ENCODE measurements at regions not wholly inside any gene's neighbourhood (a gene's known extent, or its start where the extent isn't known, plus 50 kb on each side); places are given as distances from the start of the nearest gene placed in this dataset.

DNA sequence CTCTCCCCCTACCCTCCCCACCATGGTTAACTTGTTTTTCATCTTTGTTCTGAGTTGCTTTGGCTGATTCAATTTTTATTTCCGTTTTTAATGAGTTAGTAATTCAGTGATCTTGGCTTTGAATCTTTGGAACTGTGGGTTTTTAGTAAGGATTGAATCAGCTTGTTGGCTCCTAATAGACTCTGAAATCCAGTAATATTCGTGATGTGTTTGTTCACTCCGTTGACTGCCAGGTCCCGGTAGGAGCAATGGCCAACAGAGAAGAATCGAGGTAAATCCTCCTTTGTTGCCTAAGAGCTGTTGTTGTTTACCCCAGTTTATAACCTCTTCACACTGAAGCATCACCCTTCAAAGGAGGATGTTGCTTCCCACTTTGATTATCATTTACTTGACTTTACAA, 92.7 kb downstream of the PCSK1 start:
- H3K4me3 ChIP-seq (ENCODE audit: low read depth in 2 of 2, low read length in 1 of 2) = no peak overlapping the region
- CTCF ChIA-PET = interaction anchor here (1.1 to 7.0 kb wide), 7 partner anchors 11 to 559 kb away, joined by 3 to 47 read pairs (median 4); partner anchors contain the start of gene ELL2
- H3K4me1 ChIP-seq (ENCODE audit: control insufficient read depth in 1 of 2, insufficient read depth in 2 of 2, low read depth in 1 of 2, low read length in 1 of 2) = peaks cover 0 to 18% of the 10 kb centered on the region in 2 experiments; a peak in 3 of 4 replicates
- no peaks in the 10 kb centered on the region for H3K79me2 ChIP-seq (ENCODE audit: insufficient read depth)
- H2AFZ ChIP-seq (ENCODE audit: low read depth) = peak overlapping the region; percentile 35
- H3K27ac ChIP-seq (ENCODE audit: low read depth in 2 of 2, low read length in 1 of 2) = peak overlapping the region in 1 of 2 experiments; percentile 40; a peak in 1 of 4 replicates
- no peaks in the 10 kb centered on the region for H3F3A ChIP-seq (replicated peaks; ENCODE audit: insufficient read depth)
- H3K36me3 ChIP-seq (replicated peaks in 1 of 2; ENCODE audit: control insufficient read depth in 1 of 2, insufficient read depth in 2 of 2, low read length in 1 of 2) = no peaks in the 10 kb centered on the region
- H3K9ac ChIP-seq = no peak overlapping the region
- 78% methylated on average over 5 of the region's 5 CpGs for WGBS (ENCODE audit: low lambda C conversion rate)
- no peaks in the 10 kb centered on the region for H3K27me3 ChIP-seq (ENCODE audit: insufficient read depth)
- H4K20me1 ChIP-seq (ENCODE audit: insufficient read depth) = no peaks in the 10 kb centered on the region
- TF ChIP-seq, protein P1, sequence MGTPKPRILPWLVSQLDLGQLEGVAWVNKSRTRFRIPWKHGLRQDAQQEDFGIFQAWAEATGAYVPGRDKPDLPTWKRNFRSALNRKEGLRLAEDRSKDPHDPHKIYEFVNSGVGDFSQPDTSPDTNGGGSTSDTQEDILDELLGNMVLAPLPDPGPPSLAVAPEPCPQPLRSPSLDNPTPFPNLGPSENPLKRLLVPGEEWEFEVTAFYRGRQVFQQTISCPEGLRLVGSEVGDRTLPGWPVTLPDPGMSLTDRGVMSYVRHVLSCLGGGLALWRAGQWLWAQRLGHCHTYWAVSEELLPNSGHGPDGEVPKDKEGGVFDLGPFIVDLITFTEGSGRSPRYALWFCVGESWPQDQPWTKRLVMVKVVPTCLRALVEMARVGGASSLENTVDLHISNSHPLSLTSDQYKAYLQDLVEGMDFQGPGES (IDR thresholded peaks at IDR 0.05; ENCODE audit: low read depth, low read length) = no peak
- TF ChIP-seq SMC3 (IDR thresholded peaks at IDR 0.05; ENCODE audit: low read depth, low read length) (no peak), YY1 (IDR thresholded peaks at IDR 0.05; ENCODE audit: low read depth) (no peak)
- POLR2A ChIA-PET = no interaction called here
- H3K9me3 ChIP-seq = no peaks in the 10 kb centered on the region
- DNase-seq = no peak
- H3K9me2 ChIP-seq = no peaks in the 10 kb centered on the region
- no peak overlapping the region for H3K4me2 ChIP-seq

DNA sequence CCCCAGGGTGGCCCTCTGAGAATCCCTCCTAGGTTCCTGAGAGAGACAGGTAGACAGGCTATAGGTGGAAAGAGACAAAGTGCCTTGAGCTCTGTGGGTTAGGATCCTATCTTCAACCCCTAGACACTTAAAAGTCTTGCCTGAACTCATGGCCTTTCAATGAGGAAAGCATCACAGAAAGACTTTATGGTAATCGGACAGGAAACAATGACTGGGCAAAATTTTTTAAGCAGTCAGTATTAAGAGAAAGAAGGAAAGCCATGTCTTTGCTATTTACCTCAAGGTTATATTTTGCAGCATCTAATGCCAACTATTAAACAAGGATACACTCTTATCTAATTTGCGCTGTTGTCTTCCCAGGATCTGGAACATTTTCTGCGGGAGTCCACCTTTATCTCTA, 93.2 kb downstream of the PCSK1 start:
- H2AFZ ChIP-seq (ENCODE audit: low read depth) = peak overlapping the region; percentile 35
- H3K9me3 ChIP-seq = no peaks in the 10 kb centered on the region
- ChIA-PET POLR2A (no interaction called here), CTCF (interaction anchor here (1.1 to 7.7 kb wide), 9 partner anchors 10 to 558 kb away, joined by 3 to 157 read pairs (median 4); partner anchors contain the start of gene ELL2)
- 92% methylated on average over 3 of the region's 3 CpGs for WGBS (ENCODE audit: low lambda C conversion rate)
- no peaks in the 10 kb centered on the region for H3K79me2 ChIP-seq (ENCODE audit: insufficient read depth)
- H3K9me2 ChIP-seq = no peaks in the 10 kb centered on the region
- no peaks in the 10 kb centered on the region for H3F3A ChIP-seq (replicated peaks; ENCODE audit: insufficient read depth)
- TF ChIP-seq RCOR1 (IDR thresholded peaks at IDR 0.05; ENCODE audit: low read length) (no peak), FOXM1 (IDR thresholded peaks at IDR 0.05; ENCODE audit: low read depth) (no peak), ELF1 (IDR thresholded peaks at IDR 0.05) (no peak), NRF1 (IDR thresholded peaks at IDR 0.05; ENCODE audit: low read depth, low read length) (no peak), FOXJ3 (CRISPR knock-in tag; IDR thresholded peaks at IDR 0.05) (no peak), GABPA (IDR thresholded peaks at IDR 0.05; ENCODE audit: low read depth) (no peak), CHD2 (IDR thresholded peaks at IDR 0.05; ENCODE audit: low read length, partially characterized antibody) (no peak), RXRA (IDR thresholded peaks at IDR 0.05; ENCODE audit: borderline replicate concordance, low read depth) (no peak), MXI1 (IDR thresholded peaks at IDR 0.05; ENCODE audit: low read depth, low read length) (no peak), GATA2 (CRISPR knock-in tag; IDR thresholded peaks at IDR 0.05) (no peak)
- TF ChIP-seq, protein P1 (IDR thresholded peaks at IDR 0.05; ENCODE audit: low read depth, low read length) = no peak
- TF ChIP-seq, protein P2, sequence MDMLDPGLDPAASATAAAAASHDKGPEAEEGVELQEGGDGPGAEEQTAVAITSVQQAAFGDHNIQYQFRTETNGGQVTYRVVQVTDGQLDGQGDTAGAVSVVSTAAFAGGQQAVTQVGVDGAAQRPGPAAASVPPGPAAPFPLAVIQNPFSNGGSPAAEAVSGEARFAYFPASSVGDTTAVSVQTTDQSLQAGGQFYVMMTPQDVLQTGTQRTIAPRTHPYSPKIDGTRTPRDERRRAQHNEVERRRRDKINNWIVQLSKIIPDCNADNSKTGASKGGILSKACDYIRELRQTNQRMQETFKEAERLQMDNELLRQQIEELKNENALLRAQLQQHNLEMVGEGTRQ (IDR thresholded peaks at IDR 0.05; ENCODE audit: borderline replicate concordance, low read depth, low read length) = no peak
- TF ChIP-seq, protein P3, sequence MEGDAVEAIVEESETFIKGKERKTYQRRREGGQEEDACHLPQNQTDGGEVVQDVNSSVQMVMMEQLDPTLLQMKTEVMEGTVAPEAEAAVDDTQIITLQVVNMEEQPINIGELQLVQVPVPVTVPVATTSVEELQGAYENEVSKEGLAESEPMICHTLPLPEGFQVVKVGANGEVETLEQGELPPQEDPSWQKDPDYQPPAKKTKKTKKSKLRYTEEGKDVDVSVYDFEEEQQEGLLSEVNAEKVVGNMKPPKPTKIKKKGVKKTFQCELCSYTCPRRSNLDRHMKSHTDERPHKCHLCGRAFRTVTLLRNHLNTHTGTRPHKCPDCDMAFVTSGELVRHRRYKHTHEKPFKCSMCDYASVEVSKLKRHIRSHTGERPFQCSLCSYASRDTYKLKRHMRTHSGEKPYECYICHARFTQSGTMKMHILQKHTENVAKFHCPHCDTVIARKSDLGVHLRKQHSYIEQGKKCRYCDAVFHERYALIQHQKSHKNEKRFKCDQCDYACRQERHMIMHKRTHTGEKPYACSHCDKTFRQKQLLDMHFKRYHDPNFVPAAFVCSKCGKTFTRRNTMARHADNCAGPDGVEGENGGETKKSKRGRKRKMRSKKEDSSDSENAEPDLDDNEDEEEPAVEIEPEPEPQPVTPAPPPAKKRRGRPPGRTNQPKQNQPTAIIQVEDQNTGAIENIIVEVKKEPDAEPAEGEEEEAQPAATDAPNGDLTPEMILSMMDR (IDR thresholded peaks at IDR 0.05) = no peak
- no peaks in the 10 kb centered on the region for H4K20me1 ChIP-seq (ENCODE audit: insufficient read depth)
- no peaks in the 10 kb centered on the region for H3K27me3 ChIP-seq (ENCODE audit: insufficient read depth)
- no peak overlapping the region for H3K4me3 ChIP-seq (ENCODE audit: low read depth in 2 of 2, low read length in 1 of 2)
- no peaks in the 10 kb centered on the region for H3K36me3 ChIP-seq (replicated peaks in 1 of 2; ENCODE audit: control insufficient read depth in 1 of 2, insufficient read depth in 2 of 2, low read length in 1 of 2)
- peaks cover 0 to 18% of the 10 kb centered on the region in 2 experiments; a peak in 3 of 4 replicates for H3K4me1 ChIP-seq (ENCODE audit: control insufficient read depth in 1 of 2, insufficient read depth in 2 of 2, low read depth in 1 of 2, low read length in 1 of 2)
- DNase-seq = no peak
- H3K27ac ChIP-seq (ENCODE audit: low read depth in 2 of 2, low read length in 1 of 2) = no peak overlapping the region
- H3K4me2 ChIP-seq = no peak overlapping the region
- H3K9ac ChIP-seq = no peak overlapping the region

All from SK-N-SH (cell line).